Endodermal cell (in vitro differentiated cells): ENCODE measurements at regions not wholly inside any gene's neighbourhood (a gene's known extent, or its start where the extent isn't known, plus 50 kb on each side); places are given as distances from the start of the nearest gene placed in this dataset.

Source experiments
- DNase-seq: peaks from one replicate; pipeline ENCODE4 v3.0.0-alpha.2; 2017
- H3K27ac ChIP-seq: 2 replicates; pipeline ENCODE4 v1.5.1; 2013; ENCODE audit warnings: mild to moderate bottlenecking, low read depth, low read length, moderate library complexity
- H3K27me3 ChIP-seq: 2 replicates; pipeline ENCODE4 v1.6.1; 2013; ENCODE audit warnings: mild to moderate bottlenecking, low read length, moderate library complexity; ENCODE audit not compliant: insufficient read depth, control insufficient read depth, poor library complexity, severe bottlenecking
- H3K36me3 ChIP-seq: 2 replicates; pipeline ENCODE4 v1.7.0; 2013; ENCODE audit warnings: mild to moderate bottlenecking, low read length, moderate library complexity; ENCODE audit not compliant: control insufficient read depth, insufficient read depth
- H3K4me1 ChIP-seq: one replicate; pipeline ENCODE4 v1.7.0; 2013; ENCODE audit warnings: low read length; ENCODE audit not compliant: control insufficient read depth, insufficient read depth
- H3K4me3 ChIP-seq: 2 replicates; pipeline ENCODE4 v1.5.1; 2013; ENCODE audit warnings: mild to moderate bottlenecking, low read length, moderate library complexity
- H3K9ac ChIP-seq: 2 replicates; pipeline ENCODE4 v1.6.1; 2013; ENCODE audit warnings: mild to moderate bottlenecking, low read length, moderate library complexity; ENCODE audit not compliant: poor library complexity, severe bottlenecking; ENCODE audit errors: extremely low read depth
- H3K9me3 ChIP-seq: 2 replicates; pipeline ENCODE4 v1.6.1; 2013; ENCODE audit warnings: mild to moderate bottlenecking, low read length, moderate library complexity; ENCODE audit not compliant: control insufficient read depth
- H3K27ac Mint-ChIP-seq: 2 replicates; pipeline ENCODE4 v1.8.0; 2020; ENCODE audit warnings: mixed read lengths
- H3K27me3 Mint-ChIP-seq: 2 replicates; pipeline ENCODE4 v1.8.0; 2021; ENCODE audit warnings: mild to moderate bottlenecking, mixed read lengths; ENCODE audit not compliant: insufficient read depth
- H3K36me3 Mint-ChIP-seq: 2 replicates; pipeline ENCODE4 v1.8.0; 2020; ENCODE audit warnings: low read depth, mixed read lengths
- H3K4me1 Mint-ChIP-seq: 2 replicates; pipeline ENCODE4 v1.8.0; 2020; ENCODE audit warnings: mixed read lengths
- H3K4me3 Mint-ChIP-seq: 2 replicates; pipeline ENCODE4 v1.8.0; 2020; ENCODE audit warnings: mild to moderate bottlenecking, moderate library complexity, mixed read lengths
- H3K9me3 Mint-ChIP-seq: 2 replicates; pipeline ENCODE4 v1.8.0; 2020; ENCODE audit warnings: mild to moderate bottlenecking, mixed read lengths
- WGBS, 2 experiments: methylation state at CpG; one replicate each; pipeline versions ENCODE4 v1.1.5 to v1.1.7; 2013; ENCODE audit warnings: missing lambda C conversion rate in 2 of 2, mixed read lengths in 1 of 2; ENCODE audit not compliant: insufficient coverage in 1 of 2, insufficient read length in 1 of 2; 5-methylcytosine and 5-hydroxymethylcytosine counted together
- TF ChIP-seq, protein P1 (sequence below): fragments of 200-600 bp; sonication (generic); conservative IDR thresholded peaks from 2 replicates; pipeline ENCODE4 v1.5.0; 2021; ENCODE audit warnings: antibody characterized with exemption, mild to moderate bottlenecking

DNA sequence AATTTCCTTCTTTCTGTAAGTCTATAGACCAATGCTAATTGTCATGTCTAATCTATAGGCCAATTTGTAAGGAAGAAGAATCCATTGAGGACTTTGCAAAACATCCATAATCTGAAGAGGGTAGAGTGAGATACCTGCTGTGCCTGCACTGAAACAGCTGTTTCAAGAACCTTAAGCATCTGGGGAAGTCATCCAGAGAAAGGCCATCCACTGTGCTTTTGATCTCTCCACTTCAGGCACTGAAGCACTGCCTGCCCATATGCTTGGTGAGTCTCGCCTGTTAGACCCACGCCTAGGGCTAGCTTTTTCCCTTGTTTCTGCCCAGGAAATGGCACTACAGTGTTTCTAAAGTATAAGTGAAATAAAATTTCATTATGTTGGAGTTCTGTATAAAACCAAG is 921.8 kb upstream of the EPHA7 start:
- Mint-ChIP-seq H3K27me3 (no peaks in the 10 kb centered on the region), H3K4me3 (no peak overlapping the region), H3K36me3 (no peaks in the 10 kb centered on the region), H3K9me3 (peaks cover 3% of the 10 kb centered on the region), H3K27ac (no peak overlapping the region), H3K4me1 (no peaks in the 10 kb centered on the region)
- Histone ChIP-seq H3K4me1 (no peaks in the 10 kb centered on the region), H3K36me3 (no peaks in the 10 kb centered on the region), H3K27me3 (no peaks in the 10 kb centered on the region), H3K9ac (no peak overlapping the region), H3K27ac (no peak overlapping the region), H3K9me3 (no peaks in the 10 kb centered on the region), H3K4me3 (no peak overlapping the region)
- 72 to 80% methylated on average over 1 to 2 of the region's 2 CpGs for WGBS, 2 experiments
- TF ChIP-seq, protein P1, sequence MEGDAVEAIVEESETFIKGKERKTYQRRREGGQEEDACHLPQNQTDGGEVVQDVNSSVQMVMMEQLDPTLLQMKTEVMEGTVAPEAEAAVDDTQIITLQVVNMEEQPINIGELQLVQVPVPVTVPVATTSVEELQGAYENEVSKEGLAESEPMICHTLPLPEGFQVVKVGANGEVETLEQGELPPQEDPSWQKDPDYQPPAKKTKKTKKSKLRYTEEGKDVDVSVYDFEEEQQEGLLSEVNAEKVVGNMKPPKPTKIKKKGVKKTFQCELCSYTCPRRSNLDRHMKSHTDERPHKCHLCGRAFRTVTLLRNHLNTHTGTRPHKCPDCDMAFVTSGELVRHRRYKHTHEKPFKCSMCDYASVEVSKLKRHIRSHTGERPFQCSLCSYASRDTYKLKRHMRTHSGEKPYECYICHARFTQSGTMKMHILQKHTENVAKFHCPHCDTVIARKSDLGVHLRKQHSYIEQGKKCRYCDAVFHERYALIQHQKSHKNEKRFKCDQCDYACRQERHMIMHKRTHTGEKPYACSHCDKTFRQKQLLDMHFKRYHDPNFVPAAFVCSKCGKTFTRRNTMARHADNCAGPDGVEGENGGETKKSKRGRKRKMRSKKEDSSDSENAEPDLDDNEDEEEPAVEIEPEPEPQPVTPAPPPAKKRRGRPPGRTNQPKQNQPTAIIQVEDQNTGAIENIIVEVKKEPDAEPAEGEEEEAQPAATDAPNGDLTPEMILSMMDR, result no peak
- DNase-seq, result peak; percentile 51

GRCh38 chr6:94323853-94324252 is 904.5 kb upstream of the EPHA7 start:
- no peaks in the 10 kb centered on the region for H3K27me3 ChIP-seq
- Mint-ChIP-seq H3K27ac (no peak overlapping the region), H3K27me3 (no peaks in the 10 kb centered on the region), H3K4me1 (peaks cover 2% of the 10 kb centered on the region), H3K36me3 (no peaks in the 10 kb centered on the region), H3K9me3 (peaks cover 9% of the 10 kb centered on the region), H3K4me3 (no peak overlapping the region)
- H3K9me3 ChIP-seq, result peaks cover 2% of the 10 kb centered on the region
- no peak overlapping the region for H3K27ac ChIP-seq
- H3K4me3 ChIP-seq, result no peak overlapping the region
- TF ChIP-seq, protein P1, result peak; percentile 61
- H3K36me3 ChIP-seq, result no peaks in the 10 kb centered on the region
- WGBS, 2 experiments, result 95% methylated on average over 1 of the region's 1 CpG; no CpG with 5 or more reads in 1 of the 2 experiments
- no peaks in the 10 kb centered on the region for H3K4me1 ChIP-seq
- peak; percentile 62 for DNase-seq
- no peak overlapping the region for H3K9ac ChIP-seq

GRCh38 chr6:94300424-94301144 is 881.2 kb upstream of the EPHA7 start:
- Mint-ChIP-seq H3K4me1 (no peaks in the 10 kb centered on the region), H3K27me3 (no peaks in the 10 kb centered on the region), H3K36me3 (no peaks in the 10 kb centered on the region), H3K27ac (no peak overlapping the region), H3K4me3 (no peak overlapping the region), H3K9me3 (no peaks in the 10 kb centered on the region)
- TF ChIP-seq, protein P1, result no peak
- Histone ChIP-seq H3K36me3 (no peaks in the 10 kb centered on the region), H3K27me3 (no peaks in the 10 kb centered on the region), H3K4me1 (no peaks in the 10 kb centered on the region), H3K9me3 (no peaks in the 10 kb centered on the region), H3K9ac (no peak overlapping the region), H3K4me3 (no peak overlapping the region), H3K27ac (no peak overlapping the region)
- WGBS, 2 experiments, result 89 to 100% methylated on average over 1 to 5 of the region's 5 CpGs
- no peak for DNase-seq
